ENCODE measurements at regions not wholly inside any gene's neighbourhood (a gene's known extent, or its start where the extent isn't known, plus 50 kb on each side); places are given as distances from the start of the nearest gene placed in this dataset.

GRCh38 chr10:120984221-120984620 is 133.1 kb downstream of the WDR11 start:
- Histone ChIP-seq H3K9me3 (ENCODE audit: control insufficient read depth, low read length) (peaks cover 21% of the 10 kb centered on the region), H3K4me1 (ENCODE audit: control insufficient read depth, insufficient read depth, low read length, poor library complexity, severe bottlenecking) (peaks cover 39% of the 10 kb centered on the region), H3K27ac (ENCODE audit: low read depth, low read length, severe bottlenecking) (no peak overlapping the region), H3K4me3 (ENCODE audit: extremely low read depth, insufficient read depth, low read length, poor library complexity, severe bottlenecking) (no peak overlapping the region), H3K36me3 (ENCODE audit: control insufficient read depth, insufficient read depth, low read length) (no peaks in the 10 kb centered on the region)
- WGBS, 2 experiments (ENCODE audit: insufficient coverage in 2 of 2), result 93 to 97% methylated on average over 4 of the region's 4 CpGs

- Histone ChIP-seq H3K9me3 (ENCODE audit: control insufficient read depth, low read length) (peaks cover 34% of the 10 kb centered on the region), H3K36me3 (ENCODE audit: control insufficient read depth, insufficient read depth, low read length) (no peaks in the 10 kb centered on the region), H3K4me1 (ENCODE audit: control insufficient read depth, insufficient read depth, low read length, poor library complexity, severe bottlenecking) (peaks cover 13% of the 10 kb centered on the region), H3K4me3 (ENCODE audit: extremely low read depth, insufficient read depth, low read length, poor library complexity, severe bottlenecking) (no peak overlapping the region), H3K27ac (ENCODE audit: low read depth, low read length, severe bottlenecking) (no peak overlapping the region)
- WGBS, 2 experiments (ENCODE audit: insufficient coverage in 2 of 2), result 88% methylated on average over 2 of the region's 2 CpGs; no CpG with 5 or more reads in 1 of the 2 experiments
These were observed 136.2 kb downstream of the WDR11 start for GRCh38 chr10:120987359-120987758.

GRCh38 chr10:120988751-120989150 is 137.6 kb downstream of the WDR11 start:
- Histone ChIP-seq H3K9me3 (ENCODE audit: control insufficient read depth, low read length) (peaks cover 34% of the 10 kb centered on the region), H3K36me3 (ENCODE audit: control insufficient read depth, insufficient read depth, low read length) (no peaks in the 10 kb centered on the region), H3K27ac (ENCODE audit: low read depth, low read length, severe bottlenecking) (no peak overlapping the region), H3K4me1 (ENCODE audit: control insufficient read depth, insufficient read depth, low read length, poor library complexity, severe bottlenecking) (peaks cover under 1% of the 10 kb centered on the region), H3K4me3 (ENCODE audit: extremely low read depth, insufficient read depth, low read length, poor library complexity, severe bottlenecking) (no peak overlapping the region)
- 84 to 90% methylated on average over 2 to 3 of the region's 3 CpGs for WGBS, 2 experiments (ENCODE audit: insufficient coverage in 2 of 2)

GRCh38 chr10:120989279-120989678 is 138.1 kb downstream of the WDR11 start:
- Histone ChIP-seq H3K4me3 (ENCODE audit: extremely low read depth, insufficient read depth, low read length, poor library complexity, severe bottlenecking) (no peak overlapping the region), H3K36me3 (ENCODE audit: control insufficient read depth, insufficient read depth, low read length) (no peaks in the 10 kb centered on the region), H3K4me1 (ENCODE audit: control insufficient read depth, insufficient read depth, low read length, poor library complexity, severe bottlenecking) (no peaks in the 10 kb centered on the region), H3K27ac (ENCODE audit: low read depth, low read length, severe bottlenecking) (no peak overlapping the region), H3K9me3 (ENCODE audit: control insufficient read depth, low read length) (peaks cover 34% of the 10 kb centered on the region)
- 93 to 100% methylated on average over 1 to 2 of the region's 2 CpGs for WGBS, 2 experiments (ENCODE audit: insufficient coverage in 2 of 2)

- Histone ChIP-seq H3K4me1 (ENCODE audit: control insufficient read depth, insufficient read depth, low read length, poor library complexity, severe bottlenecking) (no peaks in the 10 kb centered on the region), H3K27ac (ENCODE audit: low read depth, low read length, severe bottlenecking) (no peak overlapping the region), H3K9me3 (ENCODE audit: control insufficient read depth, low read length) (peaks cover 31% of the 10 kb centered on the region), H3K36me3 (ENCODE audit: control insufficient read depth, insufficient read depth, low read length) (no peaks in the 10 kb centered on the region), H3K4me3 (ENCODE audit: extremely low read depth, insufficient read depth, low read length, poor library complexity, severe bottlenecking) (no peak overlapping the region)
- WGBS, 2 experiments (ENCODE audit: insufficient coverage in 2 of 2), result 89 to 91% methylated on average over 5 to 8 of the region's 10 CpGs
These were observed 138.9 kb downstream of the WDR11 start for GRCh38 chr10:120989996-120990598.

GRCh38 chr10:120990831-120991230 is 139.7 kb downstream of the WDR11 start:
- H3K36me3 ChIP-seq (ENCODE audit: control insufficient read depth, insufficient read depth, low read length), result no peaks in the 10 kb centered on the region
- H3K27ac ChIP-seq (ENCODE audit: low read depth, low read length, severe bottlenecking), result no peak overlapping the region
- 78 to 94% methylated on average over 2 of the region's 2 CpGs for WGBS, 2 experiments (ENCODE audit: insufficient coverage in 2 of 2)
- H3K4me1 ChIP-seq (ENCODE audit: control insufficient read depth, insufficient read depth, low read length, poor library complexity, severe bottlenecking), result no peaks in the 10 kb centered on the region
- no peak overlapping the region for H3K4me3 ChIP-seq (ENCODE audit: extremely low read depth, insufficient read depth, low read length, poor library complexity, severe bottlenecking)
- H3K9me3 ChIP-seq (ENCODE audit: control insufficient read depth, low read length), result peaks cover 28% of the 10 kb centered on the region

GRCh38 chr10:120993089-120993488 is 141.9 kb downstream of the WDR11 start:
- H3K9me3 ChIP-seq (ENCODE audit: control insufficient read depth, low read length), result peaks cover 19% of the 10 kb centered on the region
- no peak overlapping the region for H3K4me3 ChIP-seq (ENCODE audit: extremely low read depth, insufficient read depth, low read length, poor library complexity, severe bottlenecking)
- no peak overlapping the region for H3K27ac ChIP-seq (ENCODE audit: low read depth, low read length, severe bottlenecking)
- no peaks in the 10 kb centered on the region for H3K4me1 ChIP-seq (ENCODE audit: control insufficient read depth, insufficient read depth, low read length, poor library complexity, severe bottlenecking)
- H3K36me3 ChIP-seq (ENCODE audit: control insufficient read depth, insufficient read depth, low read length), result no peaks in the 10 kb centered on the region
- no CpG with 5 or more reads among the region's 2 CpGs for WGBS, 2 experiments (ENCODE audit: insufficient coverage in 2 of 2)

GRCh38 chr10:120995768-120996167 is 144.6 kb downstream of the WDR11 start:
- 94 to 97% methylated on average over 3 to 4 of the region's 4 CpGs for WGBS, 2 experiments (ENCODE audit: insufficient coverage in 2 of 2)
- no peak overlapping the region for H3K27ac ChIP-seq (ENCODE audit: low read depth, low read length, severe bottlenecking)
- H3K4me3 ChIP-seq (ENCODE audit: extremely low read depth, insufficient read depth, low read length, poor library complexity, severe bottlenecking), result no peak overlapping the region
- no peaks in the 10 kb centered on the region for H3K36me3 ChIP-seq (ENCODE audit: control insufficient read depth, insufficient read depth, low read length)
- no peaks in the 10 kb centered on the region for H3K4me1 ChIP-seq (ENCODE audit: control insufficient read depth, insufficient read depth, low read length, poor library complexity, severe bottlenecking)
- H3K9me3 ChIP-seq (ENCODE audit: control insufficient read depth, low read length), result peaks cover 10% of the 10 kb centered on the region

GRCh38 chr10:120996456-120997034 is 145.4 kb downstream of the WDR11 start:
- no peak overlapping the region for H3K4me3 ChIP-seq (ENCODE audit: extremely low read depth, insufficient read depth, low read length, poor library complexity, severe bottlenecking)
- H3K36me3 ChIP-seq (ENCODE audit: control insufficient read depth, insufficient read depth, low read length), result no peaks in the 10 kb centered on the region
- WGBS, 2 experiments (ENCODE audit: insufficient coverage in 2 of 2), result 85 to 93% methylated on average over 7 to 8 of the region's 9 CpGs
- H3K9me3 ChIP-seq (ENCODE audit: control insufficient read depth, low read length), result peaks cover 2% of the 10 kb centered on the region
- no peaks in the 10 kb centered on the region for H3K4me1 ChIP-seq (ENCODE audit: control insufficient read depth, insufficient read depth, low read length, poor library complexity, severe bottlenecking)
- no peak overlapping the region for H3K27ac ChIP-seq (ENCODE audit: low read depth, low read length, severe bottlenecking)

GRCh38 chr10:120997313-120997712 is 146.2 kb downstream of the WDR11 start:
- Histone ChIP-seq H3K4me3 (ENCODE audit: extremely low read depth, insufficient read depth, low read length, poor library complexity, severe bottlenecking) (no peak overlapping the region), H3K9me3 (ENCODE audit: control insufficient read depth, low read length) (no peaks in the 10 kb centered on the region), H3K4me1 (ENCODE audit: control insufficient read depth, insufficient read depth, low read length, poor library complexity, severe bottlenecking) (no peaks in the 10 kb centered on the region), H3K27ac (ENCODE audit: low read depth, low read length, severe bottlenecking) (no peak overlapping the region), H3K36me3 (ENCODE audit: control insufficient read depth, insufficient read depth, low read length) (no peaks in the 10 kb centered on the region)
- WGBS, 2 experiments (ENCODE audit: insufficient coverage in 2 of 2), result no CpG with 5 or more reads among the region's 1 CpG

GRCh38 chr10:120997756-120998155 is 146.6 kb downstream of the WDR11 start:
- Histone ChIP-seq H3K27ac (ENCODE audit: low read depth, low read length, severe bottlenecking) (no peak overlapping the region), H3K36me3 (ENCODE audit: control insufficient read depth, insufficient read depth, low read length) (no peaks in the 10 kb centered on the region), H3K4me1 (ENCODE audit: control insufficient read depth, insufficient read depth, low read length, poor library complexity, severe bottlenecking) (no peaks in the 10 kb centered on the region), H3K9me3 (ENCODE audit: control insufficient read depth, low read length) (no peaks in the 10 kb centered on the region), H3K4me3 (ENCODE audit: extremely low read depth, insufficient read depth, low read length, poor library complexity, severe bottlenecking) (no peak overlapping the region)
- 52 to 100% methylated on average over 1 to 3 of the region's 3 CpGs for WGBS, 2 experiments (ENCODE audit: insufficient coverage in 2 of 2)
